ENCODE measurements at regions not wholly inside any gene's neighbourhood (a gene's known extent, or its start where the extent isn't known, plus 50 kb on each side); places are given as distances from the start of the nearest gene placed in this dataset.
A peak's percentile ranks its signal among the peaks of the same experiment; 100 is the strongest.

DNA sequence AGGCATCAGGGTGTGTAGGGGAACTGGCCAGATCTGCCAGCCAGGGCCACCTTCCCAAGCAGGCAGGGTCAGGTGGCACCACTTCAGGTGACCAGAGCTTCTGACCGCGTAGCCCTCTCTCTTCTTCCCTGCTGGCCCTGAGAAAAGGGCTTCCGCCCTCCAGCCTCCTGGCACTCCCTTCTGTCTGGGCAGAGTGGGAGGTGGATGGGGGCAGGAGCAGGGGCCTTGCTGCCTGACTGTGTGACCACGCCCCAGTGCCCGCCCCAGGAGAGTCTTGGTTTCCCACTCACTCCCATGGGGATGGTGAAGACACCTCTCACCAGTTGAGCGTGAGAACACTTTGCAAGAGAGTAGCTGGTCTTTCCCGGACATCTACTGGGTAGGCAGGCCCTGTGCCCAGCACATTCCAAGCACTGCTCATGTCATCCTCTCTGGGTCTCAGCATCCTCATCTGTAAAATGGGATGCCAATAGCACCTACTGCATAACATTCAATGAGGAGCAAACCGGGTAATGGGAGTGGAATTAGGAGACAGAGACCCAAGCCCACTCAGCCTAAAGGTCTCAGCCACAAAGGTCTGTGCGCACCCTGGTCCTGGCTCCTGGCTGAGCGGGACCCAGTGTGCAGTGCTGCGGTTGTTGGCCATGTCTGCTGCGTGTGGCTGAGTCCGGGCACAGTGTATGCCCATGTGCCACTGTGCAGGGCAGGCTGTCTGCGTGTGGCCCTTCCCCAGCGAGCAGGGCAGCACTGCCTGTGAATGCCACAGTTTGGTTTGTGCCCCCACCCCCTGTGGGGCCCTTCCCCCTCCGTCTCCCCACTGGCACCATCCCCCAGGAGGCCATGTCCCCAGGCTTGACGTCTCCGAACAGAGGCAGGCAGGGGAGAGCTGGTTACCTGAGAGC lies 179.1 kb upstream of the IER5L start:
- no peak for DNase-seq (ENCODE audit: low read depth)
- H3K4me3 ChIP-seq (replicated peaks; ENCODE audit: low read depth, low read length) = no peak overlapping the region
- TF ChIP-seq, protein P1, sequence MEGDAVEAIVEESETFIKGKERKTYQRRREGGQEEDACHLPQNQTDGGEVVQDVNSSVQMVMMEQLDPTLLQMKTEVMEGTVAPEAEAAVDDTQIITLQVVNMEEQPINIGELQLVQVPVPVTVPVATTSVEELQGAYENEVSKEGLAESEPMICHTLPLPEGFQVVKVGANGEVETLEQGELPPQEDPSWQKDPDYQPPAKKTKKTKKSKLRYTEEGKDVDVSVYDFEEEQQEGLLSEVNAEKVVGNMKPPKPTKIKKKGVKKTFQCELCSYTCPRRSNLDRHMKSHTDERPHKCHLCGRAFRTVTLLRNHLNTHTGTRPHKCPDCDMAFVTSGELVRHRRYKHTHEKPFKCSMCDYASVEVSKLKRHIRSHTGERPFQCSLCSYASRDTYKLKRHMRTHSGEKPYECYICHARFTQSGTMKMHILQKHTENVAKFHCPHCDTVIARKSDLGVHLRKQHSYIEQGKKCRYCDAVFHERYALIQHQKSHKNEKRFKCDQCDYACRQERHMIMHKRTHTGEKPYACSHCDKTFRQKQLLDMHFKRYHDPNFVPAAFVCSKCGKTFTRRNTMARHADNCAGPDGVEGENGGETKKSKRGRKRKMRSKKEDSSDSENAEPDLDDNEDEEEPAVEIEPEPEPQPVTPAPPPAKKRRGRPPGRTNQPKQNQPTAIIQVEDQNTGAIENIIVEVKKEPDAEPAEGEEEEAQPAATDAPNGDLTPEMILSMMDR (IDR thresholded peaks at IDR 0.05; ENCODE audit: low read length, missing control alignments) = no peak

DNA sequence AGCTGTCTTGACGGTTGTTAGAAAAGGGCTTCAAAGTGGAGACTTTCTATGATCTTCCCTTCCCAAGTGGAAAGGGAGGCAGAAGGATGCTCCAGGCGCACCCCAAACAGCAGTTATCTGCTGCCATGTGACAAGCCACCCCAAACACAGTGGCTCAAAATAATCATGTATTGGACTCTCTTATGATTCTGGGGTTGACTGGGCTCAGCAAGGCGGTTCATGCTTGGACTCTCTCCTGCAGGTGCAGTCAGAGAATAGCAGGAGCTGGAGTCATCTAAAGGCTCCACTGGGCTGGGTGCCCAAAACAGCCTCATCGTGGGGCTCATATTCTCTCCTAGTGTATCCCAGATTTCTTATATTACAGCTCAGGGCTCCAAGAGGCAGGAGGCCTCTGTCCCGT lies 177.6 kb upstream of the IER5L start:
- H3K4me3 ChIP-seq (replicated peaks; ENCODE audit: low read depth, low read length) = no peak overlapping the region
- DNase-seq (ENCODE audit: low read depth) = no peak
- TF ChIP-seq, protein P1 (IDR thresholded peaks at IDR 0.05; ENCODE audit: low read length, missing control alignments) = no peak

DNA sequence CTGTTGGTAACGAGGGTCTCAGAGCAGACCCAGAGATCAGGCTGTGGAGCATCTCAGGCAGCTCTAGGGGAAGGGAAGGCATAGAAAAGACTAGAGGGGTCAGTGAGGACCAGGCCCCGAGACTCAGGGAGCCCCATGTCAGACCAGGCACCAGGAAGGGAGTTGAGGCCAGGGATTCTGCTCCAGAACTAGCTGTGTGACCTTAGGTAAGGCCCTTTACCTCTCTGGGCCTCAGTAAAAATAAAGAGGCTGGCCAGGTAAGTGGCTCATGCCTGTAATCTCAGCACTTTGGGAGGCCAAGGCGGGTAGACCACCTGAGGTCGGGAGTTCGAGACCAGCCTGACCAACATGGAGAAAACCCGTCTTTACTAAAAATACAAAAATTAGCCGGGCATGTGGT lies 176.4 kb upstream of the IER5L start:
- TF ChIP-seq, protein P1 (IDR thresholded peaks at IDR 0.05; ENCODE audit: low read length, missing control alignments) = no peak
- DNase-seq (ENCODE audit: low read depth) = no peak
- H3K4me3 ChIP-seq (replicated peaks; ENCODE audit: low read depth, low read length) = no peak overlapping the region

DNA sequence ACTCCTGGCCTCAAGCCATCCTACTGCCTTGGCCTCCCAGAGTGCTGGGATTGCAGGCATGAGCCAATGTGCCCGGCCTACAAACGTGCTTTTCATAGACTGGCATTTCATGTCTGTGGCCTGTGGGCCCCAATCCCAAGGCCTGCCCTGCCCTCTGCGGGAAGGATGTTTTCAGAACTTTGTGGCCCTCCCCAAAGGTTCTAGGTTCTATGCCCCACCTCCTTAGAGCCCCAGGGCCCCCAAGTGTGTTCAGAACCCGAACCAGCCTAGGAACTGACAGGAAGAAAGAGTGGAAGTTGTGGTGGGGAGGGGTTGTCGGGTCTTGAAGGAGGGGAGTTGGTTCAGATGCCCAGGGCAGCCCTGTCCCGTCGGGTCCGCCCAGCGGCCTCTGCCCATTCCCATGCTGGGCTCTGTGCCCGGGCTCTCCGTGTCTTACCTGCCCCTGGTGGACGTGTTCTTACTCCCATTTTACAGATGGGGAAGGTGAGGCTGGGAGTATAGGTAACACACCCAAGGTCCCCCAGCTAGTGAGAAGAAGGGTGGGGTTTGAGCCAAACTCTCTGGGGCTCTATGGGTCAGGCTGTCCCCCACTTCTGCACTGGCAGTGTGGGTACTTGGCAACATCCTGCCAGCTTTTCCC lies 175.8 kb upstream of the IER5L start:
- no peak for DNase-seq (ENCODE audit: low read depth)
- TF ChIP-seq, protein P1 (IDR thresholded peaks at IDR 0.05; ENCODE audit: low read length, missing control alignments) = no peak

DNA sequence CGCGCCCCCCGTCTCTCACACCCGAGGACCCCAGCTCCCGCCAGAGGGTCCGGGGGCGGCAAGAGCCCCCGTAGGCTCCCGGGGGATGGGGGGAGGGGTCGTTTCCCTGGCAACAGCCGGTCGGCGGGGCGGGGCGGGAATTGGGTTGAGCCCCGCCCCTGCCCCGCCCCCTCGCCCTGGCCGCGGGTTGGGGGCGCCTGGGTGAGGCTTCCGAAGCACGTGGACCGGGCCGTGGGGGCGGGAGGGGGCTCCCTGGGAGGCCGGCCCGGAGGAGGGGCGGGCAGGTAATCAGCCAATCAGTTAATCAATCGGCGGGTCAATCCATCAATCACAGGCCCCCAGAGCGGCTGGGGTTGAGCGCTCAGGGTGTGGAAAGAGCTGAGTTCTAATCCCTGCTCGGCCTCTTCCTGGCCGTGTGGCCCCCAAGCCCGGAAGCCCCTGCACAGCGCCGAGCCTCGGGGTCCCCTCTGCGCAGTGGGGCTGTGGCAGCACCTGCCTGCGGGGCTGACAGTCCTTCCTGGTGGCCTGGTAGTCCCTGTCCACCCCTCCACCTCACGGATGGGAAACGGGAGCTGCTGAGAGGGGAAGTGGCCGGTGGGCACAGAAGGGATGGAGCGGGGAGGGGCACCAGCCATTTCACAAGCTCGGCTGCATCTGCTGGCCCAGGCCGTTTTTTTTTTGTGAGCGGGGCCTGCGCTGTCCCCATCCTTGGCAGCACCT lies 174.2 kb upstream of the IER5L start:
- TF ChIP-seq, protein P1 (IDR thresholded peaks at IDR 0.05; ENCODE audit: low read length, missing control alignments) = no peak
- peak overlapping the region; percentile 50 for H3K4me3 ChIP-seq (replicated peaks; ENCODE audit: low read depth, low read length)
- no peak for DNase-seq (ENCODE audit: low read depth)

More for the DNA sequence above, 175.8 kb upstream of the IER5L start:
- no peak overlapping the region for H3K4me3 ChIP-seq (replicated peaks; ENCODE audit: low read depth, low read length)

DNA sequence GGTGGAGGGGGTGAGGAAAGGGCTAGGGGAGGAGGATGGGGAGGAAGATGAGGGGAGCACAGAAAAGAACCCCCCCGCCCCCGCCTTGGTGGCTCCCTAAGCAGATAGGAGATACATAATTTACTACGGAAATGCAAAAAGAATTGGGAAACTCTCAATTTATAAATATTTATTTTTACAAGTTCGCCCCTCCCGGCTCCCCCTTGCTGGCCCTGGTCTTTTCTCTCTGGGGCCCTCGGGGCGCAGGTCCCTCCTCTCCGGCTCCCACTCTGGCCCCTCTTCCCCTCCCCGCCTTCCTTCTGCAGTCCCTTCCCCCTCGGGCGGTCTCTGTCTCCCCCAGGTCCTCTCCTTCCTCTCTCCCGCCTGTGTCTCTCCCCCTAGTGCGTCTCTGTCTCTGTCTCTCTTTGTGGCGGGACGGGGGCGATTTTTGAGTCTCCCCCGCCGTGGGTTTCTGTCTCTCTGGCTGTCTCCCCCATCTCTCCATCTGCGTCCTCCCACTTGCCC lies 173.6 kb upstream of the IER5L start:
- H3K4me3 ChIP-seq (replicated peaks; ENCODE audit: low read depth, low read length) = peak overlapping the region; percentile 50
- DNase-seq (ENCODE audit: low read depth) = no peak
- TF ChIP-seq, protein P1 (IDR thresholded peaks at IDR 0.05; ENCODE audit: low read length, missing control alignments) = no peak
